H9 (cell line): ENCODE measurements at regions not wholly inside any gene's neighbourhood (a gene's known extent, or its start where the extent isn't known, plus 50 kb on each side); places are given as distances from the start of the nearest gene placed in this dataset.

ENCODE experiments used
- DNase-seq: peaks from one replicate; pipeline ENCODE4 v3.0.0-alpha.2; 2017
- H2AFZ ChIP-seq: one replicate; pipeline ENCODE4 v1.6.1; 2013; ENCODE audit warnings: mild to moderate bottlenecking, low read length, control low read depth, moderate library complexity
- H2AK5ac ChIP-seq: 2 replicates; pipeline ENCODE4 v1.6.1; 2013; ENCODE audit warnings: low read length, control low read depth, mixed read lengths; ENCODE audit not compliant: insufficient read length
- H2BK120ac ChIP-seq: one replicate; pipeline ENCODE4 v1.6.1; 2013; ENCODE audit warnings: low read depth, mild to moderate bottlenecking, low read length, control low read depth, inconsistent platforms; ENCODE audit not compliant: poor library complexity, severe bottlenecking
- H2BK12ac ChIP-seq: 2 replicates; pipeline ENCODE4 v1.6.1; 2013; ENCODE audit warnings: low read length, control low read depth, mixed read lengths, low read depth; ENCODE audit not compliant: insufficient read length
- H2BK15ac ChIP-seq: 2 replicates; pipeline ENCODE4 v1.6.1; 2013; ENCODE audit warnings: low read depth, low read length, control low read depth
- H2BK20ac ChIP-seq: one replicate; pipeline ENCODE4 v1.6.1; 2013; ENCODE audit warnings: low read depth, mild to moderate bottlenecking, low read length, control low read depth, inconsistent platforms; ENCODE audit not compliant: poor library complexity, severe bottlenecking
- H2BK5ac ChIP-seq: 2 replicates; pipeline ENCODE4 v1.6.1; 2013; ENCODE audit warnings: low read length, control low read depth, mixed read lengths; ENCODE audit not compliant: insufficient read length
- H3K14ac ChIP-seq: 2 replicates; pipeline ENCODE4 v1.6.1; 2013; ENCODE audit warnings: low read length, control low read depth; ENCODE audit not compliant: insufficient read depth
- H3K18ac ChIP-seq: 2 replicates; pipeline ENCODE4 v1.6.1; 2013; ENCODE audit warnings: low read depth, mild to moderate bottlenecking, mixed read lengths, low read length, control low read depth; ENCODE audit not compliant: insufficient read length
- H3K23ac ChIP-seq: 2 replicates; pipeline ENCODE4 v1.6.1; 2013; ENCODE audit warnings: low read length, control low read depth, mixed read lengths, low read depth; ENCODE audit not compliant: insufficient read length
- H3K23me2 ChIP-seq: 2 replicates; pipeline ENCODE4 v1.6.1; 2013; ENCODE audit warnings: low read depth, mild to moderate bottlenecking, mixed read lengths, low read length, control low read depth; ENCODE audit not compliant: insufficient read length, poor library complexity, severe bottlenecking
- H3K27ac ChIP-seq: 2 replicates; pipeline ENCODE4 v1.5.1; 2013; ENCODE audit warnings: low read length, control low read depth, mixed read lengths, low read depth; ENCODE audit not compliant: insufficient read length
- H3K27me3 ChIP-seq: 2 replicates; pipeline ENCODE4 v1.6.1; 2013; ENCODE audit warnings: low read length, control low read depth, inconsistent platforms; ENCODE audit not compliant: insufficient read depth
- H3K4ac ChIP-seq: 2 replicates; pipeline ENCODE4 v1.6.1; 2013; ENCODE audit warnings: low read depth, mild to moderate bottlenecking, control low read depth, inconsistent platforms, low read length, moderate library complexity
- H3K4me1 ChIP-seq: 2 replicates; pipeline ENCODE4 v1.6.1; 2013; ENCODE audit warnings: low read length, control low read depth, inconsistent platforms; ENCODE audit not compliant: insufficient read depth
- H3K4me2 ChIP-seq: 2 replicates; pipeline ENCODE4 v1.6.1; 2013; ENCODE audit warnings: low read length, control low read depth, mixed read lengths; ENCODE audit not compliant: insufficient read length, insufficient read depth
- H3K56ac ChIP-seq: 2 replicates; pipeline ENCODE4 v1.6.1; 2013; ENCODE audit warnings: low read depth, mild to moderate bottlenecking, mixed read lengths, low read length, control low read depth; ENCODE audit not compliant: insufficient read length
- H3K79me1 ChIP-seq: 2 replicates; pipeline ENCODE4 v1.6.1; 2013; ENCODE audit warnings: low read depth, mild to moderate bottlenecking, moderate library complexity, low read length, control low read depth, inconsistent platforms; ENCODE audit not compliant: insufficient read depth, poor library complexity, severe bottlenecking
- H3K79me2 ChIP-seq: 2 replicates; pipeline ENCODE4 v1.6.1; 2013; ENCODE audit warnings: low read length, control low read depth, inconsistent platforms; ENCODE audit not compliant: insufficient read depth
- H3K9ac ChIP-seq: 2 replicates; pipeline ENCODE4 v1.6.1; 2013; ENCODE audit warnings: low read length, control low read depth, mixed read lengths; ENCODE audit not compliant: insufficient read length; ENCODE audit errors: extremely low read depth
- H3K9me3 ChIP-seq: one replicate; pipeline ENCODE4 v1.6.1; 2013; ENCODE audit warnings: low read depth, low read length, inconsistent platforms; ENCODE audit not compliant: control insufficient read depth
- H3T11ph ChIP-seq: one replicate; pipeline ENCODE4 v1.6.1; 2013; ENCODE audit warnings: mild to moderate bottlenecking, low read length, control low read depth, inconsistent platforms
- H4K20me1 ChIP-seq: one replicate; pipeline ENCODE4 v1.6.1; 2013; ENCODE audit not compliant: control insufficient read depth, insufficient read length, insufficient read depth
- H4K5ac ChIP-seq: 2 replicates; pipeline ENCODE4 v1.6.1; 2013; ENCODE audit warnings: low read depth, mild to moderate bottlenecking, mixed read lengths, low read length, control low read depth; ENCODE audit not compliant: insufficient read length
- H4K8ac ChIP-seq: replicated peaks from 2 replicates; pipeline ENCODE4 v1.6.1; 2013; ENCODE audit warnings: low read length, control low read depth, mixed read lengths, low read depth; ENCODE audit not compliant: insufficient read length
- H4K91ac ChIP-seq: 2 replicates; pipeline ENCODE4 v1.6.1; 2013; ENCODE audit warnings: low read depth, mild to moderate bottlenecking, moderate library complexity, mixed read lengths, low read length, control low read depth; ENCODE audit not compliant: insufficient read length
- H3K27ac Mint-ChIP-seq, 3 experiments: 2 replicates in 2 of 3; 3 replicates in 1 of 3; pipeline ENCODE4 v1.8.0; 2020 to 2021; ENCODE audit warnings: mixed read lengths in 3 of 3, mild to moderate bottlenecking in 1 of 3, moderate library complexity in 1 of 3
- H3K27me3 Mint-ChIP-seq: 2 replicates; pipeline ENCODE4 v1.8.0; 2021; ENCODE audit warnings: low read depth, mild to moderate bottlenecking, moderate library complexity, mixed read lengths
- H3K36me3 Mint-ChIP-seq, 3 experiments: 2 replicates in 2 of 3; 3 replicates in 1 of 3; pipeline ENCODE4 v1.8.0; 2020 to 2021; ENCODE audit warnings: low read depth in 3 of 3, mixed read lengths in 3 of 3; ENCODE audit not compliant: insufficient read depth in 1 of 3
- H3K4me1 Mint-ChIP-seq, 2 experiments: 2 replicates each; pipeline ENCODE4 v1.8.0; 2020; ENCODE audit warnings: mixed read lengths in 2 of 2
- H3K4me3 Mint-ChIP-seq, 2 experiments: 2 replicates in 1 of 2; 3 replicates in 1 of 2; pipeline ENCODE4 v1.8.0; 2020 to 2021; ENCODE audit warnings: mild to moderate bottlenecking in 2 of 2, mixed read lengths in 2 of 2, moderate library complexity in 1 of 2
- H3K9me3 Mint-ChIP-seq, 2 experiments: 2 replicates in 1 of 2; 3 replicates in 1 of 2; pipeline ENCODE4 v1.8.0; 2020; ENCODE audit warnings: mild to moderate bottlenecking in 2 of 2, mixed read lengths in 2 of 2, moderate library complexity in 1 of 2
- CTCF ChIP-seq: fragments of 200-600 bp; sonication (generic); conservative IDR thresholded peaks from 3 replicates; pipeline ENCODE4 v1.8.0; 2021; ENCODE audit warnings: antibody characterized with exemption, mild to moderate bottlenecking
- WGBS: extraction: QIAGEN DNeasy Blood & Tissue Kit; methylation state at CpG from one replicate; pipeline ENCODE4 v1.1.7; 2013; ENCODE audit warnings: missing lambda C conversion rate, low lambda C conversion rate, mixed read lengths; ENCODE audit not compliant: insufficient read length; ENCODE audit errors: extremely low coverage; 5-methylcytosine and 5-hydroxymethylcytosine counted together

- no peak overlapping the region for H2BK12ac ChIP-seq
- no peaks in the 10 kb centered on the region for H3K9me3 ChIP-seq
- no peak for TF ChIP-seq CTCF
- H2BK20ac ChIP-seq, result no peak overlapping the region
- no peak overlapping the region for H3K27ac ChIP-seq
- H3K18ac ChIP-seq, result no peak overlapping the region
- H4K20me1 ChIP-seq, result no peaks in the 10 kb centered on the region
- no peak overlapping the region for H2AK5ac ChIP-seq
- no peak overlapping the region for H3K4ac ChIP-seq
- H3K4me2 ChIP-seq, result no peak overlapping the region
- H3K79me1 ChIP-seq, result no peaks in the 10 kb centered on the region
- Mint-ChIP-seq H3K27me3 (no peaks in the 10 kb centered on the region), H3K4me3 (no peak overlapping the region), H3K9me3 (no peaks in the 10 kb centered on the region), H3K36me3 (no peaks in the 10 kb centered on the region), H3K4me1 (peaks cover 9 to 22% of the 10 kb centered on the region in 2 experiments), H3K27ac (no peak overlapping the region)
- H2AFZ ChIP-seq, result no peak overlapping the region
- no peaks in the 10 kb centered on the region for H3K79me2 ChIP-seq
- H4K8ac ChIP-seq, result no peak overlapping the region
- no peak overlapping the region for H2BK15ac ChIP-seq
- H4K91ac ChIP-seq, result no peak overlapping the region
- H3T11ph ChIP-seq, result no peak overlapping the region
- H3K56ac ChIP-seq, result no peak overlapping the region
- DNase-seq, result no peak
- H2BK120ac ChIP-seq, result no peak overlapping the region
- no CpG with 5 or more reads among the region's 3 CpGs for WGBS
- no peak overlapping the region for H3K14ac ChIP-seq
- H3K23ac ChIP-seq, result no peak overlapping the region
- no peak overlapping the region for H4K5ac ChIP-seq
- no peak overlapping the region for H2BK5ac ChIP-seq
- H3K27me3 ChIP-seq, result no peaks in the 10 kb centered on the region
- H3K4me1 ChIP-seq, result no peaks in the 10 kb centered on the region
- no peak overlapping the region for H3K9ac ChIP-seq
- no peaks in the 10 kb centered on the region for H3K23me2 ChIP-seq
These were observed 106.9 kb downstream of the P2RY1 start for GRCh38 chr3:152941859-152942258.
